ENCODE measurements at regions not wholly inside any gene's neighbourhood (a gene's known extent, or its start where the extent isn't known, plus 50 kb on each side); places are given as distances from the start of the nearest gene placed in this dataset.

DNA sequence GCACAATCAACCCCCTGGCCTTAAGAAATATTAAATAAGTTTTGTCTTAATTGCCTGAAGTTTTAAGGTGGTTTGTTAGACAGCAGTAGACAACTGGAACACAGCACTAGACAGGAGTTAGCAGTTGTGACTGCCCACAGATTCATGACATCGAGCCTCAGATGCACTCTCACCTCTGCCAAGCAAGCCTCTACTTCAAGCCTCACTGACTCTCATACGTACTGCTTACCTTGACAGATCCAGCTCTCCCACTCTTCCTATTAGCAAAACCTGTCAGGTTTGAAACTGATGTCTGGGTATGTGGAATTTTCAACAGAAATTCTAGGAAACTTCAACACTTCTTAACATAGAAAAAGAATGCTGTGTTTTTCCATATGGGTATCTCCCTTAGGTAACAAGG lies 382.9 kb upstream of the DPH6 start:
- TF ChIP-seq POLR2A (IDR thresholded peaks at IDR 0.05; ENCODE audit: low read depth, low read length): no peak
- TF ChIP-seq POLR2AphosphoS5 (IDR thresholded peaks at IDR 0.05; ENCODE audit: low read depth, low read length): no peak
